ENCODE measurements at regions not wholly inside any gene's neighbourhood (a gene's known extent, or its start where the extent isn't known, plus 50 kb on each side); places are given as distances from the start of the nearest gene placed in this dataset.

DNA sequence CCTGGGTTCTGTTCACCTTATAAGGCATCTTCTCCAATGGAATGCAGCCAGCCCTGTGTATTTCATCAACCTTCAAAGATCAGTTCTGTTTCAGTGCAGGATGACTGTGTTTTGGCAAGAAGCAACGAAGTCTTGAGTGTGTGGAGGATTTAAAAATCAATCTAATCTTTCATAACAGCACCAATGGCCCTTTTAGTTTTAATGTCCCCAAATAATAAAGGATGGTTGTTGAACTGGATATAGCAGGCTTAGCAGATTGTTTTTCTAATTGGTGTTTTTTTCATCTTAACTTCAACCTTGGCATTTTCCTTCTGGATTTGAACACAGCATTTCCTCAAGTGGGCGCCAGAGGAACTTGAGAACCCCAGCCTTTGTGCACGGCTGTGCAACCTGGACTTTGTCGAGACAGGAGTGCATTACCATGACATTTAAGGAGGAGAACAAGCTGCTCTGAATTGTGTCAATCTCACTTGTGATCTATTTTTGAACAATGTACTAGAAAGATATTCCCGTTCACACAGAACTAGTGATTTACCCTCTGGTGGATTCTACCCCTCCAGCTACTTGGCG, 313.3 kb upstream of the AKR1E2 start:
- FAIRE-seq (no peak), DNase-seq (ENCODE audit: extremely low spot score, insufficient read length, low read depth) (no peak)

- FAIRE-seq, result no peak
- DNase-seq (ENCODE audit: extremely low spot score, insufficient read length, low read depth), result no peak
Observed at GRCh38 chr10:4512196-4512595, 313.8 kb upstream of the AKR1E2 start.

- no peak for FAIRE-seq
- DNase-seq (ENCODE audit: extremely low spot score, insufficient read length, low read depth), result no peak
Observed at GRCh38 chr10:4511509-4511908, 314.5 kb upstream of the AKR1E2 start.

DNA sequence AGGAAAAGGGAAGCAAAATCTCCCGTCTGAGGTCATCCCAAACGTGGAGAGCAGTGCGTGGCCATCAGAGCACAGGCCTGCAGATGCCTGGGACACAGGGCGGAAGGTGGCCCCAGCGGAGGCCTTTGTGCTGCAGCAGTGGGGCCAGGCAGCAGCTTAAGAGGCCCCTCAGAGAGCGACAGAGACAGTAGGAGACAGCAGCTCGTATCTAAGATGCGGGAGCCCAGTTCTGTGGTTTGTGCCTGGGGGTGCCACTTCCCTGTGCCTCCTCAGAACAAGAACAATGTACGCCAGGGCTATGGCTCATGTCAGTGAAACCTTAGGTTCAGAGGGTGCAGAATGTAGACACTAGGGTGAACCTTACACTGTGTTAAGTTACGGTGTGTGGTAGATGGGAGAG, 316.6 kb upstream of the AKR1E2 start:
- no peak for DNase-seq (ENCODE audit: extremely low spot score, insufficient read length, low read depth)
- no peak for FAIRE-seq

DNA sequence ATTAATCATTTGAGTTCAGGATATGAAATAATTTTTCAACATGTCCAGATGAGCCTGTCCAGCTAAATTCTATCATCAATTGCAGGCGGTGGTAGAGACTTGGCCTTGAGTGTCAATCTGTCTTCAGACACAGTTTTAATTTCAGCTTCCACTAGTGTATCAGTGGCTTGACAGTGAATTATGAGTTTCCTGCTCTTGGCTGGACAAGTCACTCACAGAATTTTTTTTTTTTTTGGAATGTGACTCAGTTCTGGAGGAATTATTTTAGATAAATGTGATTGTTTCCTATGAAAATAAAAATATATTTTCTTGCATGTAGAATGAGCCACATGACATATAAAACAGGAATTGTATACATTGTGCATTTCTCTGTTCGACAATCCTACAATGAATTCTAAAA, 319.9 kb upstream of the AKR1E2 start:
- DNase-seq (ENCODE audit: extremely low spot score, insufficient read length, low read depth), result no peak
- no peak for FAIRE-seq

- DNase-seq (ENCODE audit: extremely low spot score, insufficient read length, low read depth) (no peak), FAIRE-seq (no peak)
Observed at GRCh38 chr10:4504550-4504949, 321.5 kb upstream of the AKR1E2 start.

DNA sequence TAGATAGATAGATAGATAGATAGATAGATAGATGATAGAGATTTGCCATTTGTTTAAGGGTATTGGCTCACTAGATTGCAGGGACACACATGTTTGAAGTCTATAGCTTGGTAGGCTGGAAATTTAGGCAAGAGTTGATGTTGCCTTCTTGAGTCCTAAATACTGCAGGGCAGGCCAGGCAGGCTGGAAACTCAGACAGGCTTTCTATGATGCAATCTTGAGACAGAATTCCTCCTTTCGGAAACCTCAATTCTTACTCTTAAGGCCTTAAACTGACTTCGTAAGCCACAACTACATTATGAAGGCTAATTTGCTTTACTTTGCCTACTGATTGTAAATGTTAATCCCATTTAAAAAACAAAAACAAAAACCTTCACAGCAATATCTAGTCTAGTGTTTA, 322.9 kb upstream of the AKR1E2 start:
- no peak for FAIRE-seq
- no peak for DNase-seq (ENCODE audit: extremely low spot score, insufficient read length, low read depth)

- DNase-seq (ENCODE audit: extremely low spot score, insufficient read length, low read depth) (no peak), FAIRE-seq (no peak)
Observed at GRCh38 chr10:4501306-4501705, 324.7 kb upstream of the AKR1E2 start.

DNA sequence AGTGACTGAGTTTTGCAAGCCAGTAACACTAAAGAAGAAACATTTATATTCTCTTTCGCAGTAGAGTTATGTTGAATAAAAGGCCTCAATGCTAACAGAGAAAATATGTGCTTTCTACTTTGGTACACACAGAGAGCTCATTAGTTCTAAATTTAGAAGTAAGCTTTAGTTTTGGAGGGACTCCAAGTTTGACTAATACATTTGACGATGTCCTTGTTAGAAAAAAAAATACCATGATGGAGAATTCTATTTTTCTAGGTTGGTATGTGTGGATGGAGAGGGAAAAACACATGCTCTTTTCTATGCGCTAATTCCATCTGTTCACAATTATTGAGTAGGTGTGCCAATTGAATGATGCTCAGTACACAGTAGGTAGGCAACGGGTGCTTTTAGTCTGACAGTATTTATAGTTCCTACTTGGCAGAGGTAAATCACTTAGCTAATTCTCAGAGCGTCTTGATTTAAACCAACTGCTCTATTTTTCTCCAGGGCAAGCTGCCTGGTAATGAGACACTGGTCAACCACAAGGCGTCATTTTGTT, 327.2 kb upstream of the AKR1E2 start:
- FAIRE-seq, result no peak

GRCh38 chr10:4494551-4494950, 331.5 kb upstream of the AKR1E2 start:
- DNase-seq (ENCODE audit: extremely low spot score, insufficient read length, low read depth), result no peak
- FAIRE-seq, result no peak

More for the DNA sequence above, 327.2 kb upstream of the AKR1E2 start:
- no peak for DNase-seq (ENCODE audit: extremely low spot score, insufficient read length, low read depth)

GRCh38 chr10:4492202-4492601, 333.8 kb upstream of the AKR1E2 start:
- FAIRE-seq, result no peak
- DNase-seq (ENCODE audit: extremely low spot score, insufficient read length, low read depth), result no peak

GRCh38 chr10:4488904-4489303, 337.1 kb upstream of the AKR1E2 start:
- DNase-seq (ENCODE audit: extremely low spot score, insufficient read length, low read depth) (no peak), FAIRE-seq (no peak)

DNA sequence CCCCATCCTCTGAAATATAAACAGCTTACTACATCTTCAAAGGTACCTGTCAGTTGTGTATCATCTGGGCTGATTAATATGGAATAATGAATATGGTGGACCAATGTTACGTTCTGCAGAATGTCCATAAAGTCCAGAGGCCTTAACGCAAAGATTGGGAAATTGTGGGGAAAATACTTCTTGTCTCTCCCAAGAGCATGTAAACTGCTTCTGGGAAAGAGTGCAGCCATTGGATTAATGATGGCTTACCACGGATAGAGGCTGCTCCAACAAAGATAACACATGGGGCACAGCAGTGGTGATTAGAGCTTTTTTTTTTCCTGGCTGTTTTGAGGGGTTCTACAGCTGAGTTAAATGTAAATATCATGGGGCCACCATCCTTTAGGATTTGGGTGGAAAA, 340.4 kb upstream of the AKR1E2 start:
- DNase-seq (ENCODE audit: extremely low spot score, insufficient read length, low read depth) (no peak), FAIRE-seq (no peak)

GRCh38 chr10:4483811-4484210, 342.2 kb upstream of the AKR1E2 start:
- DNase-seq (ENCODE audit: extremely low spot score, insufficient read length, low read depth), result no peak
- no peak for FAIRE-seq

DNA sequence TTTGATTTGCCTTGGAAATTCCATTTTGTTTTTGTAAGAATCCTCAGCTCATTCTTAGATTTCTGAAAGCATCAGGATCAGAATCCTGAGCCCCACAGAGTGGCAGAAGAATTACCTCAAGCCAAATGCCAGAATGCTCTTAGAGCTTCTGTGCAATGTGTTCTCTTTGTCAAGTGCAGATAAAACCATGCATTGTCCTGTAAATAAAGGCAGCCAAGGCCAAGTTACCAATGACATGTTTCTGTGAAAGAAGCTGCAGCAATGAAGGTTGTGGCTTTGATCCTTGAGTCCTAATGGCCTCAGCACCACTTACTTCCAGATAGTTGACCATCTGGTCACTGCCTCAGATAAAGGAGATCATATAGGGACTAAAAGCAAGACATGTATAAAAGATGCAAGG, 343.3 kb upstream of the AKR1E2 start:
- no peak for DNase-seq (ENCODE audit: extremely low spot score, insufficient read length, low read depth)
- no peak for FAIRE-seq

GRCh38 chr10:4481192-4481591, 344.8 kb upstream of the AKR1E2 start:
- FAIRE-seq (no peak), DNase-seq (ENCODE audit: extremely low spot score, insufficient read length, low read depth) (no peak)

- DNase-seq (ENCODE audit: extremely low spot score, insufficient read length, low read depth) (no peak), FAIRE-seq (no peak)
Observed at GRCh38 chr10:4479342-4479741, 346.7 kb upstream of the AKR1E2 start.

- no peak for DNase-seq (ENCODE audit: extremely low spot score, insufficient read length, low read depth)
- FAIRE-seq, result no peak
Observed at GRCh38 chr10:4477664-4478063, 348.3 kb upstream of the AKR1E2 start.

DNA sequence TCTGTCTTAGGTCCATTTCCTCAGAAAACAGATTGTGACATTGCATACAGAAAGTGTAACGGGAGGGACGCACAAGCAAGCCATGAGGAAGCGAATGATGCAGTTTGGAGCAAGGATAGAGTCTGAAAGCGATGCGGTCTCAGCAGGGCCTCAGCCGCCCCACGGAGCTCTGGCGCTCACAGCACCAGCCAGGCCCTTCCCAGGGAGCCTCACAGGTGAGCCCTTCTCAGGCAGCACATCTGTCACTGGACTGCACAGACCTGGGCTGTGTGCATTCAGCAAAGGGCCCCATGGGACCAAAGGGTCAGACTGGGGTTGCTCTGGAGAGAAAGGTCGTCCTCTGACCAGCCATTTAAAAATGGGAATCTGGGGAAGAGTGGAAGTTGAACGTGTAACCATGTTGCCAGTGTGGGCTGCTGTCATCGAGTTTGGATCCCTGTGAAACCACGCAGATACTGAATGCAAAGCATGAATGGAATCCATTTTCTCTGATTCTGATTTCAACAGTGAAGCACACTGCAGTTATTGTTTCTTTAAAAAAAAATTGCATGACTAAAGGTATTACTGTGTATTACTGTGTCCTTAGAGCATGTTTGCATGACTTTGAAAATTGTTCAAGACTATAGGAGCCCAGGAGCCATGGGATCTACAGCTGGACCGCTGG, 350.0 kb upstream of the AKR1E2 start:
- no peak for FAIRE-seq

DNA sequence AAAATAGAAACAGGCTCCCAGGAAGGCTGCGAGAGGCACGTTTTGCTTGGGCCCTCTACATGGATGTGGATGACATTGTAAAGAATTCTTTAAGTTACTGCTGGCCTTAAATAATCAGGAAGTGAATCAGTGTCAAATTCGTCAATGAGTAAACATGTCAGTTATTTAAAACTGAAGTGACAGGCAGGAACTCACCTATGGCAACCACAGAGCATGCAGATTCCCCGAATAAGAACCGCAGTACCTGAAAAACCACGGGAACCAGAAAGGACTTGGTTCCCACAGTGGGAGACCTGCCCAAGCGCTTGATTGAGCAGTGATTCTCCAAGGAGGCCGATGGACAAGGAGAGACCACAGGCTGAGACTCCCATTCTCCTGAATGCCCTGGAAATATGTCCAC, 351.2 kb upstream of the AKR1E2 start:
- DNase-seq (ENCODE audit: extremely low spot score, insufficient read length, low read depth), result no peak
- no peak for FAIRE-seq

More for the DNA sequence above, 350.0 kb upstream of the AKR1E2 start:
- DNase-seq (ENCODE audit: extremely low spot score, insufficient read length, low read depth), result no peak

DNA sequence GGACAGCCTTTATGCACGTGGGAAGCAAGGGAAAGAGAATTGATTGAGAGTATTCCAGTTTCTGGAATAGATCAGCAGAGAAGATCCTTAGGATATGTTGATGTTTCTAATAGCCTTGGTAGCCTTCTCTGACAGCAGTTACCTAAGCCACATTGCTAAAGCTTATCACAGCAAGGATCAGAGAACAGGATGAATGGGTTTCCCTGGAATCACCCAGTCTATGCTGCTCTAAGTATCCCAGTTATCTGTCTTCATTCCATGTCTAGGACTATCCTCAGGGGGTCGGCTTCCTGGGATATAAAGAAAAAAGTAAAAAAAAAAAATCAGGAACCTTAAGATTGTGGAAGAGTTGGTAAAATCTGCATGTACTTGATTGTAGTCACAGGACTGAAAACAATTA, 352.0 kb upstream of the AKR1E2 start:
- FAIRE-seq (no peak), DNase-seq (ENCODE audit: extremely low spot score, insufficient read length, low read depth) (no peak)

All from GM18507 (cell line).